Mammary epithelial cell (primary cell): ENCODE measurements at regions not wholly inside any gene's neighbourhood (a gene's known extent, or its start where the extent isn't known, plus 50 kb on each side); places are given as distances from the start of the nearest gene placed in this dataset.

Experiments
- EZH2 ChIP-seq: IDR thresholded peaks from 2 replicates; pipeline ENCODE4 v1.6.1; 2012; ENCODE audit warnings: low read length, inconsistent platforms, borderline replicate concordance
- TF ChIP-seq, protein P1 (sequence below), 2 donors: IDR thresholded peaks in 1 of 2; conservative IDR thresholded peaks in 1 of 2; 2 replicates each; pipeline ENCODE4 v1.5.1; 2011 to 2012; ENCODE audit warnings: inconsistent platforms in 2 of 2, low read length in 2 of 2, mild to moderate bottlenecking in 2 of 2, control low read depth in 1 of 2, low read depth in 1 of 2; ENCODE audit not compliant: insufficient read depth in 1 of 2; ENCODE audit errors: extremely low read depth in 1 of 2

DNA sequence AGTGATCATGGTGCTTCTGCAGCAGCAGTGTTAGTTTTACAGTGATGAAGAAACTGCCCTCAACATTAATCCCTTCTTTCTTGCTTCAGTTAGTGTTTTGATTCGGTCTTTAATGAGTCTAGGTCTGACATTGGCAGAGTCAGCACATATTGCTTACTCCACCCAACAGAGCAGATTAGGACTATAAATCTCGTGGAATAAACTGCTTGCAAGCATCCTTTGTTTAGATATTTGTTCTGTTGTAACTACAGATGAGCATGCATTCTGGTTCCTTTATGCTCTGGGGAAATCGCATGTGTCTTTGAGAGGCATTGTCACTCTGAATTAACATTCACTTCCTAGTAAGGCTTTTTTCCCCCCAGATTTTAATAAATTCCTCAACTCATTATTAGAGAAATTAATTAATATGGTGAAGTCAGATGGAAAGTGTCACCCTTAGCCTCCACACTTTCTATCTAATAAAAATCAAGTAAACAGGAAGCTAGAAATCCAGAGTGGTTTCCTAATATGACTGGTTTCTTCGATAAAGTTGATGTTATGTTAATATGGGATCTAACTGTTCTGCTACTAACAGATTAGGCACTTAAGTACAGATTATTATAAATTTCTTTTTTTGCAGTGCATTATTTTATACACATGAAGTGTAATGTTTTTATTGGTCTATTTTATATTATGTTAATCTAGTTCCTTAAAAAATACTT, 86.2 kb upstream of the SSTR1 start:
- TF ChIP-seq, protein P1, sequence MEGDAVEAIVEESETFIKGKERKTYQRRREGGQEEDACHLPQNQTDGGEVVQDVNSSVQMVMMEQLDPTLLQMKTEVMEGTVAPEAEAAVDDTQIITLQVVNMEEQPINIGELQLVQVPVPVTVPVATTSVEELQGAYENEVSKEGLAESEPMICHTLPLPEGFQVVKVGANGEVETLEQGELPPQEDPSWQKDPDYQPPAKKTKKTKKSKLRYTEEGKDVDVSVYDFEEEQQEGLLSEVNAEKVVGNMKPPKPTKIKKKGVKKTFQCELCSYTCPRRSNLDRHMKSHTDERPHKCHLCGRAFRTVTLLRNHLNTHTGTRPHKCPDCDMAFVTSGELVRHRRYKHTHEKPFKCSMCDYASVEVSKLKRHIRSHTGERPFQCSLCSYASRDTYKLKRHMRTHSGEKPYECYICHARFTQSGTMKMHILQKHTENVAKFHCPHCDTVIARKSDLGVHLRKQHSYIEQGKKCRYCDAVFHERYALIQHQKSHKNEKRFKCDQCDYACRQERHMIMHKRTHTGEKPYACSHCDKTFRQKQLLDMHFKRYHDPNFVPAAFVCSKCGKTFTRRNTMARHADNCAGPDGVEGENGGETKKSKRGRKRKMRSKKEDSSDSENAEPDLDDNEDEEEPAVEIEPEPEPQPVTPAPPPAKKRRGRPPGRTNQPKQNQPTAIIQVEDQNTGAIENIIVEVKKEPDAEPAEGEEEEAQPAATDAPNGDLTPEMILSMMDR (conservative IDR thresholded peaks at IDR 0.05 in 1 of 2, IDR thresholded peaks at IDR 0.05 in 1 of 2; ENCODE audit: extremely low read depth in 1 of 2, insufficient read depth in 1 of 2, low read depth in 1 of 2, low read length in 2 of 2): no peak
- TF ChIP-seq EZH2: no peak
